ENCODE measurements at regions not wholly inside any gene's neighbourhood (a gene's known extent, or its start where the extent isn't known, plus 50 kb on each side); places are given as distances from the start of the nearest gene placed in this dataset.
"Not testable (repeated sequence)": the region's sequence is repeated elsewhere in the genome, so short reads cannot be mapped to it uniquely, and the experiment has no call there.

DNA sequence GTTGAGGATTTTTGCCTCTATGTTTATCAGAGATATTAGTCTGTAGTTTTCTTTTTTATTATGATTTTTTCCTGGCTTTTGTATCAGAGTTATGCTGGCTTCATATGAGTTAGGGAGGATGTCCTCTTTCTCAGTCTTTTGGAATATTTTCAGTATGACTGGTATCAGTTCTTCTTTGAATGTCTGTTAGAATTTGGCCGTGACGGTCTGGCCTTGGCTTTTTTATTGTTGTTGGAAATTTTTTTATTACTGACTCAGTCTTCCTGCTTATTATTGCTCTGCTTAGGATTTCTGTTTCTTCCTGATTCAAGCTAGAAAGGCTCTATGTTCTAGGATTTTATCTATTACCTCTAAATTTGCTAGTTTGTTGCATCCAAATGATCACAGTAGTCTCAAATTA, 421.9 kb downstream of the CDH10 start:
- Histone ChIP-seq H3K27ac (no peak overlapping the region), H3K36me3 (no peaks in the 10 kb centered on the region), H3K27me3 (no peaks in the 10 kb centered on the region), H3K9me3 (peaks cover 0 to 14% (median 0%) of the 10 kb centered on the region in 3 donors), H3K4me3 (no peak overlapping the region), H3K4me1 (no peaks in the 10 kb centered on the region)
- WGBS, 2 donors, result 62 to 69% methylated on average over 2 of the region's 2 CpGs
- TF ChIP-seq, protein P1, sequence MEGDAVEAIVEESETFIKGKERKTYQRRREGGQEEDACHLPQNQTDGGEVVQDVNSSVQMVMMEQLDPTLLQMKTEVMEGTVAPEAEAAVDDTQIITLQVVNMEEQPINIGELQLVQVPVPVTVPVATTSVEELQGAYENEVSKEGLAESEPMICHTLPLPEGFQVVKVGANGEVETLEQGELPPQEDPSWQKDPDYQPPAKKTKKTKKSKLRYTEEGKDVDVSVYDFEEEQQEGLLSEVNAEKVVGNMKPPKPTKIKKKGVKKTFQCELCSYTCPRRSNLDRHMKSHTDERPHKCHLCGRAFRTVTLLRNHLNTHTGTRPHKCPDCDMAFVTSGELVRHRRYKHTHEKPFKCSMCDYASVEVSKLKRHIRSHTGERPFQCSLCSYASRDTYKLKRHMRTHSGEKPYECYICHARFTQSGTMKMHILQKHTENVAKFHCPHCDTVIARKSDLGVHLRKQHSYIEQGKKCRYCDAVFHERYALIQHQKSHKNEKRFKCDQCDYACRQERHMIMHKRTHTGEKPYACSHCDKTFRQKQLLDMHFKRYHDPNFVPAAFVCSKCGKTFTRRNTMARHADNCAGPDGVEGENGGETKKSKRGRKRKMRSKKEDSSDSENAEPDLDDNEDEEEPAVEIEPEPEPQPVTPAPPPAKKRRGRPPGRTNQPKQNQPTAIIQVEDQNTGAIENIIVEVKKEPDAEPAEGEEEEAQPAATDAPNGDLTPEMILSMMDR (IDR thresholded peaks at IDR 0.05), result no peak
- no peak for TF ChIP-seq POLR2A (IDR thresholded peaks at IDR 0.05)
- no peak for DNase-seq
- intact Hi-C loops (cut with DNase I), result no loop called here

DNA sequence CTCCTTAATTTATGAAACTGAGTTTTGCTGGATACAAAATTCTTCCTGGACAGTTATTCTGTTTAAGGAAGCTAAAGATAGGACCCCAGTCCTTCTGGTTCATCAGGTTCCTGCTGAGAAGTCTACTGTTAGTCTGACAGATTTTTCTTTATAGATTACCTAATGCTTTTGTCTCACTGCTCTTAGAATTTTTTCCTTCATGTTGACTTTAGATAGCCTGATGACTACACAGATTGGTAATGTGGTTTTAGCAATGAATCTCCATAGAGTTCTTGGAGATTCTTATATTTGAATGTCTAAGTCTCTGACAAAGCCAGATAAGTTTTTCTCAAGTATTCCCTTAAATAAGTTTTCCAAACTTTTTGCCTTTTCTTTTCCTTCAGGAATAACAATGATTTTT, 419.7 kb downstream of the CDH10 start:
- no peak for DNase-seq
- no peaks in the 10 kb centered on the region for H3K36me3 ChIP-seq
- no peak for TF ChIP-seq POLR2A (IDR thresholded peaks at IDR 0.05)
- TF ChIP-seq, protein P1 (IDR thresholded peaks at IDR 0.05), result no peak
- H3K9me3 ChIP-seq, result peaks cover 0 to 6% (median 0%) of the 10 kb centered on the region in 3 donors
- intact Hi-C loops (cut with DNase I), result no loop called here
- H3K27me3 ChIP-seq, result no peaks in the 10 kb centered on the region
- H3K4me3 ChIP-seq, result no peak overlapping the region
- no peaks in the 10 kb centered on the region for H3K4me1 ChIP-seq
- H3K27ac ChIP-seq, result no peak overlapping the region

DNA sequence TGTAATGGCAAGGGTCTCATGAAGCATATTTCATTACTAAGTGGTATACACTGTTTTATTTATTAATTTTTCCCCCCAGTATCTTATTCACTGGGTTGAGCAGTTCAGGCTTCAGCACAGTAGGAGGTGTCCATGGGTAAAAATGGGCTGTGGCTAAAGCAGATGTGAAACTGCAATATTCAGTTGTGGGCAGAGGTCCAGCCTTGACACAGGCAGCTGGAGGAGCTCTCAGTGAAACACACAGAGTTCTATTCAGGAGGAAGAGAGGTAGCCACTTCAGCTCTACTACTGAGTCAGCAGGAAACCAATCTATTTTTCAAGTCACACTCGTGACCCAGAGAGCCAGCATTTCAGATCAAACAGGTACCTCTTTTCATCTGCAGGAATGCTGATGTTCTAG, 418.3 kb downstream of the CDH10 start:
- Histone ChIP-seq H3K27me3 (no peaks in the 10 kb centered on the region), H3K27ac (no peak overlapping the region), H3K36me3 (no peaks in the 10 kb centered on the region), H3K4me1 (no peaks in the 10 kb centered on the region), H3K9me3 (peaks cover 0 to 6% (median 0%) of the 10 kb centered on the region in 3 donors), H3K4me3 (no peak overlapping the region)
- no peak for DNase-seq
- TF ChIP-seq POLR2A (IDR thresholded peaks at IDR 0.05), result no peak
- TF ChIP-seq, protein P1 (IDR thresholded peaks at IDR 0.05), result no peak
- 29 to 70% methylated on average over 1 of the region's 1 CpG for WGBS, 2 donors
- intact Hi-C loops (cut with DNase I), result no loop called here

DNA sequence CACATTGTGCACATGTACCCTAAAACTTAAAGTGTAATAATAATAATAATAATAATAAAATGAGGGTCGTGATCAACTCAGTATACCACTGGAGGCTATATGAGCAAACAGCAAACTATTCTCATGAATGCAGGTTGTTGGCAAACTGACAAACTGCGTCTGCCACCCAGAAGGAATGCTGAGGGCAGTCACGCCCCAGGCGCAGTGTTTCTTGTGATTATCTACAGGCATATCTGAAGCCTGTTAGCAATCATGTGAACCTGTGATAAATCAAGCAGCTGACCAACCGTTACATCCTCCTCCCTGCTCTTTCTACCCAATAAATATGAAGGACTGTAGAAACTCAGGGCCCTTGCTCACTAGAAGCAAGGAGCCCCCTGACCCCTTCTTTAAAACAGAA, 416.9 kb downstream of the CDH10 start:
- intact Hi-C loops (cut with DNase I); H3K36me3 ChIP-seq; H3K9me3 ChIP-seq; H3K27ac ChIP-seq; H3K4me3 ChIP-seq; H3K4me1 ChIP-seq; H3K27me3 ChIP-seq; DNase-seq: not testable (repeated sequence)
- WGBS, 2 donors, result 75 to 76% methylated on average over 4 to 5 of the region's 5 CpGs

DNA sequence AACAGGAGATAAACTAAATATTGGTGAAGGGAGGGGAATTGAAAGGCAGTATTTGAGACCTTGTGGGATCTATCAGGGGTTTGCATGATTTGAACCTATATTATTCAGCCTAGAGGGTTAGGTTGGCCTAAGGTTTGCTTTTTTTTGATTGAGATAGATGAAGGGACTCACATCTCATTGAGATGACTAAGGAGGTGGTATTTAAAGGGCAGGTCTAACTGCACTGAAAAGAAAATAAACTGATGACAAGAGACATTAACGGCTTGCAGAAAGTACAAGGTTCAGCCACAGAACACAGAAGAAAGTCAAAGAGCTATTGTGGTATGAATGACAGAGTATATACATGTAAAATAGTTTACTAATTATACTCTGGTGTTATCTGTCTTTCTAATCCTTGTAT, 412.7 kb downstream of the CDH10 start:
- intact Hi-C loops (cut with DNase I), result no loop called here
- Histone ChIP-seq H3K9me3 (no peaks in the 10 kb centered on the region), H3K27me3 (no peaks in the 10 kb centered on the region), H3K4me3 (no peak overlapping the region), H3K36me3 (no peaks in the 10 kb centered on the region), H3K4me1 (no peaks in the 10 kb centered on the region), H3K27ac (no peak overlapping the region)
- TF ChIP-seq, protein P1 (IDR thresholded peaks at IDR 0.05), result no peak
- no peak for TF ChIP-seq POLR2A (IDR thresholded peaks at IDR 0.05)
- DNase-seq, result no peak
- 29 to 44% methylated on average over 1 of the region's 1 CpG for WGBS, 2 donors

DNA sequence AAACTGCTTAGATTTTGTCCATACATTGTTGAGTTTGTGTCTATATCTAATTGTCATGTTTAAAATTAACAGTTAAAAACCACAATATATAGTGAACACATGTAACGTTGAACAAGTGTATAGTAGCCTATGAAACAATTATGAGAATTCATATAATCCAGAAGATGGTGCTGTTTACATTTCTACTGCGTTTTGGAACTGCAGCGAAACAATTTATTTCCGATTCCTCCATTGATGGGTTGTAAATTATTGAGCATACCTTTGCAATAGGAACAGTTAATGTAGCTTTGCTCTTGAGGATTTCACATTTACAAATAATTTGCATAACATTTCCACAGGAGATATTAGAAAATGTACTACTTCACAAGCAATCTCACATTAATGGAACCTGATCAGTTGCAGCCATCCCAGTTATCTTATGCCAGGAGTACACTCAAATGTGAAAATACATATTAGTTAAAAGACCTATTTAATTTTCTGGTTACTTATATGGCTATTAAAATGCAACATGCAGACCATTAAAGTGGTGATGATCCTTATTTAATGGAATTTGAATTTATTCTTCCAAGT, 411.8 kb downstream of the CDH10 start:
- Histone ChIP-seq H3K4me3 (no peak overlapping the region), H3K27ac (no peak overlapping the region), H3K27me3 (no peaks in the 10 kb centered on the region), H3K4me1 (no peaks in the 10 kb centered on the region), H3K36me3 (no peaks in the 10 kb centered on the region), H3K9me3 (no peaks in the 10 kb centered on the region)
- intact Hi-C loops (cut with DNase I), result no loop called here
- TF ChIP-seq, protein P1 (IDR thresholded peaks at IDR 0.05), result no peak
- no peak for TF ChIP-seq POLR2A (IDR thresholded peaks at IDR 0.05)
- no peak for DNase-seq
- 43 to 55% methylated on average over 4 of the region's 4 CpGs for WGBS, 2 donors
